IMR-90 (cell line): ENCODE measurements at regions not wholly inside any gene's neighbourhood (a gene's known extent, or its start where the extent isn't known, plus 50 kb on each side); places are given as distances from the start of the nearest gene placed in this dataset.

Experiments
- ATAC-seq: fragments of 200-7000 bp; cut with Tn5 transposase; 2 replicates; pipeline ENCODE4 v1.9.1; 2020; ENCODE audit warnings: low read depth, mild to moderate bottlenecking, moderate library complexity
- BruUV-seq: library from RNA; stranded (reverse); fragments of 400-500 nt; replicated peaks from 2 replicates; lab custom pipeline; 2021; lab: Mats Ljungman, UMichigan
- CTCF ChIA-PET: fragments of 300-600 bp; formaldehyde crosslinking; extraction: SDS; loops from one replicate; lab custom pipeline; 2021; ENCODE audit warnings: antibody characterized with exemption; lab: Yijun Ruan, JAX
- POLR2A ChIA-PET: fragments of 300-600 bp; sonication (Branson Sonifier 250); formaldehyde crosslinking; loops from one replicate; lab custom pipeline; 2022; ENCODE audit warnings: antibody characterized with exemption; ENCODE audit not compliant: unreplicated experiment; lab: Charles Lee
- DNase-seq: peaks from one replicate; pipeline ENCODE4 v3.0.0; 2013
- H2AFZ ChIP-seq: replicated peaks from 2 replicates; pipeline ENCODE3; 2013; ENCODE audit warnings: low read length, mild to moderate bottlenecking; ENCODE audit not compliant: poor library complexity
- H2AK5ac ChIP-seq: 2 replicates; pipeline ENCODE4 v1.6.1; 2013; ENCODE audit warnings: low read depth, low read length, inconsistent platforms
- H2AK9ac ChIP-seq: replicated peaks from 2 replicates; pipeline ENCODE3; 2013; ENCODE audit warnings: mild to moderate bottlenecking, low read depth, low read length, moderate library complexity; ENCODE audit not compliant: poor library complexity
- H2BK120ac ChIP-seq: 2 replicates; pipeline ENCODE4 v1.6.1; 2013; ENCODE audit warnings: low read depth, low read length, inconsistent platforms
- H2BK15ac ChIP-seq: 3 replicates; pipeline ENCODE4 v1.6.1; 2013; ENCODE audit warnings: low read depth, low read length, inconsistent platforms
- H2BK20ac ChIP-seq: 2 replicates; pipeline ENCODE4 v1.6.1; 2013; ENCODE audit warnings: low read depth, mild to moderate bottlenecking, inconsistent platforms, low read length, moderate library complexity
- H2BK5ac ChIP-seq: 2 replicates; pipeline ENCODE4 v1.6.1; 2013; ENCODE audit warnings: mild to moderate bottlenecking, low read depth, low read length, inconsistent platforms; ENCODE audit not compliant: poor library complexity, severe bottlenecking
- H3K14ac ChIP-seq: replicated peaks from 2 replicates; pipeline ENCODE4 v1.6.1; 2013; ENCODE audit warnings: low read depth, low read length, inconsistent platforms
- H3K18ac ChIP-seq: 2 replicates; pipeline ENCODE4 v1.6.1; 2013; ENCODE audit warnings: low read depth, low read length, control low read depth
- H3K23ac ChIP-seq: 2 replicates; pipeline ENCODE4 v1.6.1; 2013; ENCODE audit warnings: low read depth, low read length, inconsistent platforms
- H3K27ac ChIP-seq: 2 replicates; pipeline ENCODE4 v1.5.1; 2013; ENCODE audit warnings: mild to moderate bottlenecking, control low read depth, low read length; ENCODE audit not compliant: insufficient read depth
- H3K27me3 ChIP-seq: 2 replicates; pipeline ENCODE4 v1.6.1; 2013; ENCODE audit warnings: low read length; ENCODE audit not compliant: control insufficient read depth, insufficient read depth
- H3K36me3 ChIP-seq: 2 replicates; pipeline ENCODE4 v1.6.1; 2013; ENCODE audit warnings: low read length, mixed read lengths; ENCODE audit not compliant: control insufficient read depth, insufficient read depth
- H3K4ac ChIP-seq: 2 replicates; pipeline ENCODE4 v1.6.1; 2013; ENCODE audit warnings: low read depth, low read length, inconsistent platforms
- H3K4me1 ChIP-seq: 2 replicates; pipeline ENCODE4 v1.6.1; 2013; ENCODE audit warnings: low read length, mixed read lengths; ENCODE audit not compliant: control insufficient read depth, insufficient read depth
- H3K4me2 ChIP-seq: 2 replicates; pipeline ENCODE4 v1.6.1; 2013; ENCODE audit warnings: low read depth, mild to moderate bottlenecking, control low read depth, low read length, moderate library complexity
- H3K4me3 ChIP-seq: 2 replicates; pipeline ENCODE4 v1.5.1; 2013; ENCODE audit warnings: low read depth, mild to moderate bottlenecking, control low read depth, low read length, moderate library complexity; ENCODE audit not compliant: insufficient read depth
- H3K56ac ChIP-seq: 2 replicates; pipeline ENCODE4 v1.6.1; 2013; ENCODE audit warnings: low read length, inconsistent platforms; ENCODE audit not compliant: insufficient read depth; ENCODE audit errors: extremely low read depth
- H3K79me1 ChIP-seq, 2 experiments: 2 replicates each; pipeline ENCODE4 v1.6.1; 2013; ENCODE audit warnings: low read length in 2 of 2, inconsistent platforms in 1 of 2, low read depth in 1 of 2
- H3K9ac ChIP-seq: 2 replicates; pipeline ENCODE4 v1.6.1; 2013; ENCODE audit warnings: low read depth, low read length, control low read depth
- H3K9me1 ChIP-seq: 2 replicates; pipeline ENCODE4 v1.6.1; 2013; ENCODE audit warnings: low read length, inconsistent platforms; ENCODE audit not compliant: insufficient read depth
- H3K9me3 ChIP-seq: 2 replicates; pipeline ENCODE4 v1.6.1; 2013; ENCODE audit warnings: low read length; ENCODE audit not compliant: control insufficient read depth, insufficient read depth
- H4K20me1 ChIP-seq: 2 replicates; pipeline ENCODE4 v1.6.1; 2013; ENCODE audit warnings: low read length, inconsistent platforms; ENCODE audit not compliant: insufficient read depth
- H4K5ac ChIP-seq: 2 replicates; pipeline ENCODE4 v1.6.1; 2013; ENCODE audit warnings: mild to moderate bottlenecking, low read depth, low read length, control low read depth
- H4K8ac ChIP-seq, 2 experiments: 2 replicates each; pipeline ENCODE4 v1.6.1; 2013; ENCODE audit warnings: low read depth in 2 of 2, low read length in 2 of 2, control low read depth in 1 of 2, inconsistent platforms in 1 of 2
- H4K91ac ChIP-seq: 2 replicates; pipeline ENCODE4 v1.6.1; 2013; ENCODE audit warnings: low read depth, low read length, inconsistent platforms; ENCODE audit not compliant: insufficient read depth
- BHLHE40 ChIP-seq: fragments of 150-350 bp; IDR thresholded peaks from 2 replicates; pipeline ENCODE4 v1.6.1; 2016; ENCODE audit warnings: mild to moderate bottlenecking, low read depth, low read length
- CEBPB ChIP-seq: IDR thresholded peaks from 2 replicates; pipeline ENCODE4 v1.6.1; 2012; ENCODE audit warnings: low read depth, low read length, improper control_type of control experiment
- CHD1 ChIP-seq: IDR thresholded peaks from 2 replicates; pipeline ENCODE4 v1.6.1; 2012; ENCODE audit warnings: low read depth, low read length, improper control_type of control experiment
- CTCF ChIP-seq: conservative IDR thresholded peaks from 2 replicates; pipeline ENCODE4 v1.5.1; 2012; ENCODE audit warnings: mild to moderate bottlenecking, low read depth, low read length, improper control_type of control experiment
- FOS ChIP-seq: fragments of 150-350 bp; IDR thresholded peaks from 2 replicates; pipeline ENCODE4 v1.6.1; 2016; ENCODE audit warnings: low read depth, low read length
- MAFK ChIP-seq: IDR thresholded peaks from 2 replicates; pipeline ENCODE4 v1.6.1; 2012; ENCODE audit warnings: low read depth, low read length, improper control_type of control experiment
- MAZ ChIP-seq: IDR thresholded peaks from 2 replicates; pipeline ENCODE4 v1.6.1; 2012; ENCODE audit warnings: low read depth, mild to moderate bottlenecking, low read length, improper control_type of control experiment, moderate library complexity, borderline replicate concordance
- MXI1 ChIP-seq: IDR thresholded peaks from 2 replicates; pipeline ENCODE4 v1.6.1; 2012; ENCODE audit warnings: low read depth, mild to moderate bottlenecking, low read length, moderate library complexity, borderline replicate concordance
- NFE2L2 ChIP-seq: fragments of 150-350 bp; IDR thresholded peaks from 2 replicates; pipeline ENCODE4 v1.6.1; 2016; ENCODE audit warnings: low read depth, mild to moderate bottlenecking, low read length
- POLR2A ChIP-seq: IDR thresholded peaks from 2 replicates; pipeline ENCODE4 v1.6.1; 2012; ENCODE audit warnings: mild to moderate bottlenecking, low read depth, low read length
- RAD21 ChIP-seq: IDR thresholded peaks from 2 replicates; pipeline ENCODE4 v1.6.1; 2012; ENCODE audit warnings: low read length, improper control_type of control experiment
- RCOR1 ChIP-seq: IDR thresholded peaks from 2 replicates; pipeline ENCODE4 v1.6.1; 2012; ENCODE audit warnings: mild to moderate bottlenecking, low read length, improper control_type of control experiment; ENCODE audit not compliant: insufficient replicate concordance
- RFX5 ChIP-seq: IDR thresholded peaks from 2 replicates; pipeline ENCODE4 v1.8.0; 2012; ENCODE audit warnings: low read depth, mild to moderate bottlenecking, low read length, moderate library complexity
- SMC3 ChIP-seq: fragments of 150-350 bp; IDR thresholded peaks from 2 replicates; pipeline ENCODE4 v1.6.1; 2016; ENCODE audit warnings: low read depth, mild to moderate bottlenecking, antibody characterized with exemption, low read length, moderate library complexity
- USF2 ChIP-seq: fragments of 150-350 bp; IDR thresholded peaks from 2 replicates; pipeline ENCODE4 v1.6.1; 2017; ENCODE audit warnings: mild to moderate bottlenecking, antibody characterized with exemption, low read length, low read depth
- WGBS, 2 experiments: methylation state at CpG; one replicate each; pipeline versions ENCODE4 v1.1.5 to v1.1.7; 2013; ENCODE audit warnings: missing lambda C conversion rate in 2 of 2; ENCODE audit not compliant: insufficient read length in 1 of 2; ENCODE audit errors: extremely low coverage in 2 of 2; 5-methylcytosine and 5-hydroxymethylcytosine counted together
- dilution Hi-C: fragments of 300-500 bp; cut with HindIII; formaldehyde crosslinking; loops from one replicate; pipeline ENCODE4 v1.14.3; 2018; ENCODE audit warnings: low sequenced_read_pairs; ENCODE audit not compliant: unreplicated experiment
- in situ Hi-C: fragments of 300-500 bp; cut with MboI; formaldehyde crosslinking; loops from 3 replicates; pipeline ENCODE4 v1.14.3; 2019; ENCODE audit warnings: low sequenced_read_pairs, inconsistent platforms, mixed read lengths
- intact Hi-C: fragments of 100-400 bp; cut with micrococcal nuclease; formaldehyde crosslinking; loops from 2 replicates; pipeline ENCODE4 v1.10.0; 2022
- TF ChIP-seq, protein P1 (sequence below): fragments of 150-350 bp; IDR thresholded peaks from 2 replicates; pipeline ENCODE4 v1.6.1; 2016; ENCODE audit warnings: low read depth, mild to moderate bottlenecking, low read length, moderate library complexity, borderline replicate concordance

- TF ChIP-seq MXI1: no peak
- TF ChIP-seq RFX5: no peak
- no peak for TF ChIP-seq CTCF
- no peak for TF ChIP-seq NFE2L2
- no peak for TF ChIP-seq SMC3
- no peak for TF ChIP-seq RAD21
- no peak for TF ChIP-seq USF2
- TF ChIP-seq CEBPB: no peak
- TF ChIP-seq, protein P1, sequence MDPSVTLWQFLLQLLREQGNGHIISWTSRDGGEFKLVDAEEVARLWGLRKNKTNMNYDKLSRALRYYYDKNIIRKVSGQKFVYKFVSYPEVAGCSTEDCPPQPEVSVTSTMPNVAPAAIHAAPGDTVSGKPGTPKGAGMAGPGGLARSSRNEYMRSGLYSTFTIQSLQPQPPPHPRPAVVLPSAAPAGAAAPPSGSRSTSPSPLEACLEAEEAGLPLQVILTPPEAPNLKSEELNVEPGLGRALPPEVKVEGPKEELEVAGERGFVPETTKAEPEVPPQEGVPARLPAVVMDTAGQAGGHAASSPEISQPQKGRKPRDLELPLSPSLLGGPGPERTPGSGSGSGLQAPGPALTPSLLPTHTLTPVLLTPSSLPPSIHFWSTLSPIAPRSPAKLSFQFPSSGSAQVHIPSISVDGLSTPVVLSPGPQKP: no peak
- TF ChIP-seq FOS: no peak
- TF ChIP-seq MAFK: no peak
- no peak for TF ChIP-seq RCOR1
- TF ChIP-seq MAZ: no peak
- TF ChIP-seq CHD1: no peak
- no peak for TF ChIP-seq POLR2A
- no peak for TF ChIP-seq BHLHE40
- Histone ChIP-seq H3K23ac (no peak overlapping the region), H2BK20ac (no peak overlapping the region), H2AK5ac (no peak overlapping the region), H3K27ac (no peak overlapping the region), H3K36me3 (no peaks in the 10 kb centered on the region), H2BK5ac (no peak overlapping the region), H4K8ac (no peak overlapping the region), H3K14ac (no peak overlapping the region), H3K4me1 (no peaks in the 10 kb centered on the region), H3K56ac (no peak overlapping the region), H3K27me3 (no peaks in the 10 kb centered on the region), H2BK120ac (no peak overlapping the region), H3K4me2 (no peak overlapping the region), H3K9me1 (no peaks in the 10 kb centered on the region; the same call in 1 of the 2 replicates), H3K79me1 (no peaks in the 10 kb centered on the region), H2BK15ac (no peak overlapping the region), H3K4ac (no peak overlapping the region), H3K9ac (no peak overlapping the region), H4K91ac (no peak overlapping the region), H4K20me1 (no peaks in the 10 kb centered on the region), H2AFZ (no peak overlapping the region), H3K9me3 (no peaks in the 10 kb centered on the region; the same call in 1 of the 2 replicates), H3K18ac (no peak overlapping the region), H3K4me3 (no peak overlapping the region), H2AK9ac (no peak overlapping the region), H4K5ac (no peak overlapping the region)
- intact Hi-C loops: no loop called here
- no peak for DNase-seq
- BruUV-seq: no TSS peak
- ChIA-PET CTCF (no interaction called here), POLR2A (no interaction called here)
- no peak for ATAC-seq
- dilution Hi-C loops: no loop called here
- in situ Hi-C loops: no loop called here
- no CpG with 5 or more reads among the region's 1 CpG for WGBS, 2 experiments
Observed at GRCh38 chr4:127313767-127314166, 319.0 kb upstream of the INTU start.
